ENCODE measurements at regions not wholly inside any gene's neighbourhood (a gene's known extent, or its start where the extent isn't known, plus 50 kb on each side); places are given as distances from the start of the nearest gene placed in this dataset.

GRCh38 chr4:111717921-111718320, 427.3 kb upstream of the FAM241A start:
- H3K27ac ChIP-seq = no peak overlapping the region
- no peaks in the 10 kb centered on the region for H3K36me3 ChIP-seq
- H3K4me1 ChIP-seq = peaks cover 0 to 4% (median 0%) of the 10 kb centered on the region in 3 donors
- FAIRE-seq (no peak), ATAC-seq (no peak), DNase-seq (no peak)
- 3 to 9% methylated on average over 1 of the region's 1 CpG for WGBS, 2 donors
- H3K4me3 ChIP-seq = no peak overlapping the region
- intact Hi-C loops (cut with DNase I) = no loop called here
- no peaks in the 10 kb centered on the region for H3K27me3 ChIP-seq
- no peaks in the 10 kb centered on the region for H3K9me3 ChIP-seq
- TF ChIP-seq, protein P1, sequence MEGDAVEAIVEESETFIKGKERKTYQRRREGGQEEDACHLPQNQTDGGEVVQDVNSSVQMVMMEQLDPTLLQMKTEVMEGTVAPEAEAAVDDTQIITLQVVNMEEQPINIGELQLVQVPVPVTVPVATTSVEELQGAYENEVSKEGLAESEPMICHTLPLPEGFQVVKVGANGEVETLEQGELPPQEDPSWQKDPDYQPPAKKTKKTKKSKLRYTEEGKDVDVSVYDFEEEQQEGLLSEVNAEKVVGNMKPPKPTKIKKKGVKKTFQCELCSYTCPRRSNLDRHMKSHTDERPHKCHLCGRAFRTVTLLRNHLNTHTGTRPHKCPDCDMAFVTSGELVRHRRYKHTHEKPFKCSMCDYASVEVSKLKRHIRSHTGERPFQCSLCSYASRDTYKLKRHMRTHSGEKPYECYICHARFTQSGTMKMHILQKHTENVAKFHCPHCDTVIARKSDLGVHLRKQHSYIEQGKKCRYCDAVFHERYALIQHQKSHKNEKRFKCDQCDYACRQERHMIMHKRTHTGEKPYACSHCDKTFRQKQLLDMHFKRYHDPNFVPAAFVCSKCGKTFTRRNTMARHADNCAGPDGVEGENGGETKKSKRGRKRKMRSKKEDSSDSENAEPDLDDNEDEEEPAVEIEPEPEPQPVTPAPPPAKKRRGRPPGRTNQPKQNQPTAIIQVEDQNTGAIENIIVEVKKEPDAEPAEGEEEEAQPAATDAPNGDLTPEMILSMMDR (IDR thresholded peaks at IDR 0.05) = no peak

DNA sequence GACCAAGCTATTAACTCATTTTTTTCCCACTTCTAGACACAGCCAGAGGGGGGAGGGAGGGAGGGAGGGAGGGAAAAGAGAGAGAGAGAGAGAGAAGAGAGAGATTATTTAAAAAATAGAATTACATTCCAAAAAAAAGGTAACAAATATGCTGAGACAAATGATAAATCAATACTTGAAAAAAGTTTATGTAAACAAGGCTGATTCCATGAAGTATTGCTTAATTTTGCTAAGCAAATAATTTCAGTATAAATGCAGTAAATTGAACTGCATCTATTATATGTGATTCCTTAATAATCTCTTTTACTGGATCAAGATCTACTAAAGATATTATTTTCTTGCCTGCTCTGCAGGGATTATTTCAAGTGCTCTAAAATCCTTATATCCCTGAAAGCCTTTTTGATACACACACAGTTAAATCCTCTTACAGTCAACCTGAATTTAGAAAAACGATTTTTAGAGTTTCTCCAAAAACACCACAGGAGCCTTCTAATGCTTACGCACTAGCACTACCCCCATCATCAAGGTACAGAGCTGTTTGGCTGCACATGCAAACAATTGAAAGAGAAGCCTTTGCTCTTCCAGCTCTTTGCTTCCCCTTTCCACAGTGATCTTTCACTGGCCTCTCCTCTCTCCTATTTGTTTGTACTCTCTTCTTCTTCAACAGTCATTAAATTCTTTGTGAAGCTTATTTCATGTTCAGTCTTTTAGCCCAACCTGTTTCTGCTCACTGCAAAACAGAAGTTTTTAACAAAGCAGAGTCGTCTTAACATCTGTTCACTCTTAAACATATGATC, 426.3 kb upstream of the FAM241A start:
- Histone ChIP-seq H3K4me1 (peaks cover 0 to 4% (median 0%) of the 10 kb centered on the region in 3 donors), H3K36me3 (no peaks in the 10 kb centered on the region), H3K4me3 (no peak overlapping the region), H3K27me3 (no peaks in the 10 kb centered on the region), H3K9me3 (no peaks in the 10 kb centered on the region), H3K27ac (no peak overlapping the region)
- WGBS, 2 donors = 36 to 51% methylated on average over 3 of the region's 3 CpGs
- TF ChIP-seq, protein P1 (IDR thresholded peaks at IDR 0.05) = no peak
- DNase-seq (no peak), FAIRE-seq (no peak), ATAC-seq (no peak)
- intact Hi-C loops (cut with DNase I) = no loop called here

DNA sequence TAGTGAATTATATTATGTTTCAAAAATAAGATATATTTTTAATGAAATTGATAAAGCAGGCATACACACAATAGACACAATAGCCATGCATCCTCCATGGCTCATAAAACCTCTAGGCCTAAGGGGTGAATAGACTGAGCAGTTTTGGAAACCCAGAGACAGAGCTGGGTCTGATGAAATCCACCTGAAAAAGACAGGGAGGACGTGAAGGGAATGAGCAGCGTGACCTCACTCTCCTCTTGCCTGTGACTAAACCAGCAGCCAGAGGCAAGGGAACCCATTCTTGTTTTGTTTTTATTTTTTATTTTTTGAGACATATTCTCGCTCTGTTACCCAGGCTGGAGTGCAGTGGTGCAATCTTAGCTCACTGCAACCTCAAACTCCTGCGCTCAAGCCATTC, 424.4 kb upstream of the FAM241A start:
- FAIRE-seq (no peak), DNase-seq (no peak), ATAC-seq (no peak)
- Histone ChIP-seq H3K36me3 (no peaks in the 10 kb centered on the region), H3K4me3 (no peak overlapping the region), H3K4me1 (peaks cover 0 to 4% (median 0%) of the 10 kb centered on the region in 3 donors), H3K9me3 (no peaks in the 10 kb centered on the region), H3K27me3 (no peaks in the 10 kb centered on the region), H3K27ac (no peak overlapping the region)
- intact Hi-C loops (cut with DNase I) = no loop called here
- WGBS, 2 donors = 74 to 89% methylated on average over 4 of the region's 4 CpGs
- TF ChIP-seq, protein P1 (IDR thresholded peaks at IDR 0.05) = no peak

GRCh38 chr4:111722213-111722720, 423.0 kb upstream of the FAM241A start:
- no peaks in the 10 kb centered on the region for H3K36me3 ChIP-seq
- no peak overlapping the region for H3K4me3 ChIP-seq
- peak in 2 of 4 donors; percentile 31 to 36 for ATAC-seq
- TF ChIP-seq, protein P1 (IDR thresholded peaks at IDR 0.05) = no peak
- WGBS, 2 donors = 29 to 31% methylated on average over 2 of the region's 2 CpGs
- peaks cover 0 to 4% (median 0%) of the 10 kb centered on the region in 3 donors for H3K4me1 ChIP-seq
- intact Hi-C loops (cut with DNase I) = no loop called here
- FAIRE-seq = no peak
- DNase-seq = no peak
- no peaks in the 10 kb centered on the region for H3K9me3 ChIP-seq
- no peaks in the 10 kb centered on the region for H3K27me3 ChIP-seq
- H3K27ac ChIP-seq = no peak overlapping the region

DNA sequence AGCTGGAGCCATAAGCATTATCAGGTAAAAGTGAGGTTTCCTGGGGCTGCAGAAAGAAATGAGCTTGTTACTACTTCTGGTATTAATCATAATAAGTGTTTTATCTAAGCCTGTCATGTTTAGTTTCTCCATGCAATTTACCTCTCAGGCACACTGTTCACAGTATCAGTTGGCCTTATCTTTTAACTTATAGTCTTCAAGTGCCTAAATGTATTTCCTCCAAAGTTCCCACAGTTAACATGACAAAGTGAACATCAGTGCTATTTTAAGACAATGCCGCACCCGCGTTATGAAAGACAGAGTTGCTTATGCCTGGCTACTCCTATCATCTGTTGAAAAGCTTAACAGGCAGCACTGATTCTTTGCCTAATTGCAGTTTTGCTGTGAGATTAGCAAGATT, 408.7 kb upstream of the FAM241A start:
- FAIRE-seq (no peak), DNase-seq (no peak), ATAC-seq (no peak)
- 50 to 53% methylated on average over 3 of the region's 3 CpGs for WGBS, 2 donors
- H3K36me3 ChIP-seq = no peaks in the 10 kb centered on the region
- H3K9me3 ChIP-seq = no peaks in the 10 kb centered on the region
- no peaks in the 10 kb centered on the region for H3K4me1 ChIP-seq
- TF ChIP-seq, protein P1 (IDR thresholded peaks at IDR 0.05) = no peak
- intact Hi-C loops (cut with DNase I) = no loop called here
- no peak overlapping the region for H3K27ac ChIP-seq
- no peak overlapping the region for H3K4me3 ChIP-seq
- peaks cover 0 to 4% (median 0%) of the 10 kb centered on the region in 4 donors for H3K27me3 ChIP-seq
